Liver (tissue), 3 donors: ENCODE measurements at regions not wholly inside any gene's neighbourhood (a gene's known extent, or its start where the extent isn't known, plus 50 kb on each side); places are given as distances from the start of the nearest gene placed in this dataset.

ENCODE experiments used
- CTCF ChIP-seq: fragments of 150-350 bp; IDR thresholded peaks from 2 replicates; pipeline ENCODE4 v1.5.1; 2017; ENCODE audit warnings: improper control_type of control experiment, low read depth, low read length; ENCODE audit not compliant: missing input control
- HNF4A ChIP-seq, 2 donors: conservative IDR thresholded peaks; 2 replicates each; pipeline ENCODE4 v1.6.1; 2016; ENCODE audit warnings: antibody characterized with exemption in 2 of 2, mild to moderate bottlenecking in 2 of 2
- MAX ChIP-seq: IDR thresholded peaks from 2 replicates; pipeline ENCODE4 v1.6.1; 2016; ENCODE audit warnings: antibody characterized with exemption
- RAD21 ChIP-seq, 2 donors: IDR thresholded peaks; 2 replicates each; pipeline ENCODE4 v1.6.1; 2016; ENCODE audit warnings: antibody characterized with exemption in 2 of 2, mild to moderate bottlenecking in 2 of 2
- SP1 ChIP-seq: IDR thresholded peaks from 2 replicates; pipeline ENCODE4 v1.6.1; 2018; ENCODE audit warnings: antibody characterized with exemption, mild to moderate bottlenecking
- ZBTB33 ChIP-seq: IDR thresholded peaks from 2 replicates; pipeline ENCODE4 v1.6.1; 2016; ENCODE audit warnings: antibody characterized with exemption
- donor health status: healthy.
- donor health status: healthy.

GRCh38 chr14:89708982-89709625 lies 245.4 kb downstream of the EFCAB11 start:
- TF ChIP-seq CTCF (no peak), ZBTB33 (no peak), MAX (no peak), HNF4A (conservative IDR thresholded peaks at IDR 0.05) (no peak), SP1 (no peak), RAD21 (IDR thresholded peaks at IDR 0.05) (no peak)
